ENCODE measurements at regions not wholly inside any gene's neighbourhood (a gene's known extent, or its start where the extent isn't known, plus 50 kb on each side); places are given as distances from the start of the nearest gene placed in this dataset.

GRCh38 chr6:40265615-40266014 is 321.5 kb downstream of the LRFN2 start:
- DNase-seq (ENCODE audit: low spot score) = no peak

- DNase-seq (ENCODE audit: low spot score) = no peak
Observed at GRCh38 chr6:40263970-40264369, 323.2 kb downstream of the LRFN2 start.

GRCh38 chr6:40262363-40262762 is 324.8 kb downstream of the LRFN2 start:
- no peak for DNase-seq (ENCODE audit: low spot score)

DNA sequence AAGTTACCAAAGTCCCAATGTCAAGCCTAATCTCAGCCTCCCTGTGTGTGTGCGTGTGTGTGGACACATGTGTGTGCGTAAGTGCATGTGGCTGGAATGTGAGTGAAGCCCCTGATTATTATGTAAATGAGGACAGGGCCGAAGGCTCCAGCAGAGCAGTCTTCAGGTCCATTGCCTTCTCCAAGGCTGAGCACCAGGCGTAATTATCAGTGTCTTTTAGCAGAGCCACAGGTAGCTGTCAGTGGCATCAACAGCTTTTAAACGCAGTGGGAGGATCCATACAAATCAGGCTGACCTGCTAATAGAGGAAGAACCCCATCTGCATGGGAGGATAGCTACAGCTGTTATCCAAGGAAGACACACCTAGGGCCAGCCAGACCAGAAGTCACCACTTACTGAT is 324.3 kb upstream of the MOCS1 start:
- DNase-seq (ENCODE audit: low spot score) = no peak

- DNase-seq (ENCODE audit: low spot score) = no peak
Observed at GRCh38 chr6:40256831-40257230, 322.6 kb upstream of the MOCS1 start.

- DNase-seq (ENCODE audit: low spot score) = no peak
Observed at GRCh38 chr6:40256224-40256623, 322.0 kb upstream of the MOCS1 start.

GRCh38 chr6:40253420-40253819 is 319.2 kb upstream of the MOCS1 start:
- DNase-seq (ENCODE audit: low spot score) = peak; percentile 3

DNA sequence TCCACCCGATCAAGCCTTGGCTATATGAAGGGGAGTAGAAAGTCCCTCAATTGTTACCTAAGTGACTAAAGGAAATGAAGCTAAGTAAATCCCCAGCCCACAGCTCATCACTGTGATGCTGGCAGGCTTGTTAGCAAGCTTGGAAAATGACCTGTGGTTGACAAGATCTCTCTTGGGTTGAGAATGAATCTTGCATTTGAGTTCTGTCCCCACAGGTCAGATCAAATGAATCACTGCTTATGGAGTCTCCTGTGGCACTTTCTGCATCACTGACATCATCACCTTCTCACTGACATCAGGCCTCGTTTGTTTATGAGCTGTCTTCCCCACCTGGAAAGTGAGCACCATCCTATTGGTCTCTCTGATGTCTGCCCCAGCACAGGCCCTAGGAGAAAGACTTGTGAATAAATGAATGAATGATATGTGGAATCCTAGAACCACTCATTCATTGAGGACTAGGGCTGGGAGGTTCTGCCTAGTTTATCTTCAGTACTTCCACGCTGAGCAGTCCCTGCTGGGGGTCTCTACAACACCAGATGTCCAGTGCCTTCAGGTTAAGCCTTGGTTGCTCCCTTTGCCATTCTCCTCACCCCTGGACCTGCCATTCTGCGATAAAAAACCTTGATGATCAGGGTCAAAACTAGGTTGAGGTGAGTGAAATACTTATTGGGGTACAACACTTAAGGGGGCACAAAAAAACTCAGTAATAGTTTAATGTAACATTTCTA is 318.4 kb upstream of the MOCS1 start:
- DNase-seq (ENCODE audit: low spot score) = peak; percentile 14

DNA sequence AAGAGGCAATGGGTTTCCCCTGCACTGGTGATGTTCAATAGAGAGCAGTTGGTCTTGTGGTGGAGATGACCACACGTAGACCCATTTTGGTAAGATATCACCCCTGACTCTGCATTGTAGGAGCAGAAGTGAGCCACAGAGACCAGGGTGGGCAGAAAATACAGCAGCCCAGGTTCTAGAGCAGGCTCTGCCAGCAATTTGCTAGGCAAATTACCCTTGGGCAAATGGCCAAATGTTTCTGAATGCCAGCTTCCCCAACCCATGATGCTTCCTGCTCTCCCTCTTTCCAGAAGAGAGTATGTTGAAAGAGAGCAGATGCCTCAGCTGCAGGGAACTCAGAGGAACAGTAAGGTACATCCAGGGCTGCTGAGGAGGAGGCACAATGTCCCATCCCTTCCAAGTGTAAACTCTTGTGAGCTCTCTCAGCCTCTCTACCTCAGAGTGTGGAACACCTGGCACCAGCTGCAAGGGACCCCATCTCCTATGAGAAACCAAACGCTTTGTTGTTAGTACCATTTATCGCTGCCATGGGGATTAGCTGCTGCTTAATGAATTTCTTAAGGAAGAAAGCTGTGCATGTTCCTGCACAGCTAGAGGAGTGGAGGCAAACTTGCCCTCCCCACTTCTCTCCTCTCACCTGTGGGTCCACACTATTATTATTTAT is 317.5 kb upstream of the MOCS1 start:
- DNase-seq (ENCODE audit: low spot score) = peak; percentile 67

DNA sequence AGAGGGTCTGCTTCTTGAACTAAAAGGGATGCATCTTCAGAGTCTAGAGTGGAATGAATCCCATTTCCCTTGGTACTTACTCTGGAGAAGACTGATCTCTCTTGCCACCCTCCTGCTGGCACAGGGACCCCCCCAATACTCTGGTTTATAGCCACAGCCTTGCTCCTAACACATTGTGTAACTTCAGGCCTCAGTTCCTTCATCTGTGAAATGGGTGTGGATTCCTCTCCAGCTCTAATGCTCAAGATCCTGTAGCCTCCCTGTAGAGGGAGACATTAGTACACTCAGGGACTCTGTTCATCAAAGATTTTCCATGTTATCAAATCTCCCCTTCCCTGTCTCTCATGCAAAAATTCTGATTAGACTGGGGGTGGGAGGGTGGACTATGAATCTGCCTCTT is 315.7 kb upstream of the MOCS1 start:
- peak; percentile 4 for DNase-seq (ENCODE audit: low spot score)

- DNase-seq (ENCODE audit: low spot score) = no peak
Observed at GRCh38 chr6:40247516-40248115, 313.4 kb upstream of the MOCS1 start.

DNA sequence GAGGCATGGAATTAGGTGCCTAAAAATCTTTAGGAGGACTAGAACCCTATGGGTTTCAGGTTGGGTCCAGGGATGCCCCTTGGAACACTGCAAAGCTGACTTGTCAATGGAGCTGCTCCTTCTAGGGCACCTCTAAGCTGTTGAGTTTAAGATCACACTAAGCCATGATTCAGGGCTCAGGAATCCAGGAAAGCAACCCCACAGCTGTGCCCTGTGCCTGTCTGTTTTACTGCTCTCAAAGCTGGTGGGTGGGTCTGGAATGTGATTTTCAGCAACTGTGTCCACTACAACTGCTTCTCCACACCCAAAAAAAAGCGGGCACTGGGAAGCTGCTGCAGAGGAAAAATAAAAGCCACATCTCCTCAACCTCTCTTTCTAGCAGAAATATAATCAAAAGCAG is 310.4 kb upstream of the MOCS1 start:
- DNase-seq (ENCODE audit: low spot score) = no peak

GRCh38 chr6:40232698-40233097 is 298.4 kb upstream of the MOCS1 start:
- no peak for DNase-seq (ENCODE audit: low spot score)

- no peak for DNase-seq (ENCODE audit: low spot score)
Observed at GRCh38 chr6:40227735-40228134, 293.5 kb upstream of the MOCS1 start.

DNA sequence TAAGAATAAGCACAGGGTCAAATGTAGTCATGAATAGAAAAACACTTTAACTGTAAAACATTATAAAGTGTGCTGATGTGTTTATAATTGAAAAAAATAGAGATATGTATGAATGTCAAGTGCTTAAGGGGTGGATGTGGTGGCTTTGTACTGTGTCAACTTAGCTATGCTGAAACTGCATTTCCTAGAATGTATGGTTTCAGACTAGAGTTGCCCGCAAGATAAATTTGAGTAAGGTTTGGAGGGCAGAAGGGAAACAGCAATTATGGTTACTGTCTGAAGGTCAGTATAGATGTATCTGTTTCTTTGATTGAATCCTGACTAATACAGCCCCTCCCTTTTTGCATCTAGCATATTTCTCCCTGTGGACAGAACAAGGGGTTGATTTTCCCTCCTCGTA is 288.1 kb upstream of the MOCS1 start:
- DNase-seq (ENCODE audit: low spot score) = no peak

DNA sequence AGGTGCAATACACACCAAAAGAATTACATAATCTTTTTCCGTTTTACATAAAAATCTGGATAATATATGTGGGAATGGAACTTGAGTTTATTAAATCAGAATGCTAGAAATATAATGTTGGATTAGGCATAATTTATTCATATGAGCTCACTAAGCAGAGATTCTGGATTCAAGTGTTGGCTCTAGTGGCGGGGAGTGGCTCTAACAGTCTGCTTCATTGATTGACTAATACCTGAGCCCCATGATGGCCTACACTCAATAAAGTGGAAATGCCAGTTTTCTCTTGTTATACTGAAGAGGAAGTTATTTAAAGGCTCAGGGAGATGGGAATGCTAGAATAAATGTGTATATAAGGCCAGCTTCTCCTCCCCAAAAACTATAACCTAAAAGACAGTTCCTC is 285.5 kb upstream of the MOCS1 start:
- no peak for DNase-seq (ENCODE audit: low spot score)

DNA sequence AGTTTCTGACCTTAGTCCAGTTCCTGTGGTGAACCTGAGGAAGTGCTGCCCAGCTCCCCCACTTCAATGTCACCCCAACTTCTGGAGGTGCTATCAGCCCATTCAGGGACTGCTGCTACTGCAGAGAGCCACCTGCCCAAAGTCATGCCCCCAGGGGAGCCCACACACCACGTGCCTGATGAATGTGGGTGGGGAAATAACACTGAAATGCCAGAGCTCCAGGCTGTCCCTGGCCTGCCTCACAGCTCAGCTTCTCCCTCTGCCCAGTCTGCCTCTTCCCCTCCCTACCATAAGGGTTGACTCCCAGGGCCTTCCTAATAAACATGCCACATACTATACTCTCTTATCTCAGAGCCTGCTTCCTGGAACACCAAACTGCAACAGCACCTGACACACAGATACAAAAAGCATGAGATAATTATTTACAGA is 276.4 kb upstream of the MOCS1 start:
- DNase-seq (ENCODE audit: low spot score) = no peak

DNA sequence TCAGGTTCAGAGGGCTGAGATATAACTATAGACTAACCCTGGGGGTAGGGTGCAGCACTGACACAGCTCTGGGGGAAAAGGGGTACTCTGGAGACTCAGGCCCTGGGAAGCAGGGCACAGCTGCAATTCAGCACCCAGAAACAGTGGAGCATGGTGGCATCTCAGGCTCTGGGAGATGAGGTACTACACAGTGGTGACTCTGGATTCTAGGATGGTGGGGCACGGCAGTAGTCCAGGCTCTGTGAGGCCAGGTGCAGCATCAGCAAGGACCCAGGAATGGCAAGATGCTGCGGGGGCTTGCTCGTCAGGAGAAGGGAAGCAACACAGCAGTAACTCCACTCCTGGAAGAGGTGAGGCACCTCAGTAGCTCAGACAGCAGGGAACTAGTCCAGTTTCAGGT is 271.5 kb upstream of the MOCS1 start:
- no peak for DNase-seq (ENCODE audit: low spot score)

DNA sequence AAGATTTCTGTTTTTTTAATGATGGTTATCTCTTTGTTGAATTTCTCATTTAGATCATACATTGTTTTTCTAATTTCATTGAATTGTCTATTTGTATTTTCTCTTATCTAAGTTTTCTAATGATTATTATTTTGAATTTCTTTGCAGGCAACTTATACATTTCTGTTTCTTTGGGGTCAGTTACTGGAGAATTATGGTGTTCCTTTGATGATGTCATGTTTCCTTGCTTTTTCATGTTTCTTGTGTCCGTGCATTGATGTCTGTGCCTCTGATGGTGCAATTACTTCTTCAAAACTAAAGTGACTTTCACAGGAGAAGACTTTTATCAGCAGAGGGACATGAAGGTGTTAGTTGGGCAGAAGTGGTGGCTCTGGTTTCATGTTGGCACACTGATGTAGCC is 270.7 kb upstream of the MOCS1 start:
- no peak for DNase-seq (ENCODE audit: low spot score)

- no peak for DNase-seq (ENCODE audit: low spot score)
Observed at GRCh38 chr6:40197371-40197770, 263.1 kb upstream of the MOCS1 start.

DNA sequence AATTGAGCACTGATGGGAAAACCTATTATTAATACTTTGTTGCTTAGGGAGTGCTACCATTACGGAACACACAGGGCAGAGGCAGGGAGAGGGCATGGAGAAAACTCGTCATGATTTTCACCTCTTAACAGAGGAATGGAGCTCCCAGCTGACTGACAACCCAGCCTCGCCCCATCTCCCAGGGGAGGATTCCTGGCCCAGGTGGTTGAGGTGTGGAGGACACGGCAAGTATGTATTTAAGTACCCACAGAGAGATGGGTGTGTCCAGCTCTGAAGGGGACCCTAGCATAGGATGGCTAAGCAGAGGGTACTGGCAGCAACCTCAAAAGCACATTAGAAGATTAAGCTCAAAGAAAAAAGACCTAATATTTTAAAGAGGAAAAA is 261.9 kb upstream of the MOCS1 start:
- no peak for DNase-seq (ENCODE audit: low spot score)

- DNase-seq (ENCODE audit: low spot score) = no peak
Observed at GRCh38 chr6:40195428-40196134, 261.3 kb upstream of the MOCS1 start.

All from NAMALWA (cell line).